IMR-90 (cell line): ENCODE measurements at regions not wholly inside any gene's neighbourhood (a gene's known extent, or its start where the extent isn't known, plus 50 kb on each side); places are given as distances from the start of the nearest gene placed in this dataset.

Source experiments
- ATAC-seq: fragments of 200-7000 bp; cut with Tn5 transposase; 2 replicates; pipeline ENCODE4 v1.9.1; 2020; ENCODE audit warnings: low read depth, mild to moderate bottlenecking, moderate library complexity
- BruUV-seq: library from RNA; stranded (reverse); fragments of 400-500 nt; replicated peaks from 2 replicates; lab custom pipeline; 2021; lab: Mats Ljungman, UMichigan
- CTCF ChIA-PET: fragments of 300-600 bp; formaldehyde crosslinking; extraction: SDS; loops from one replicate; lab custom pipeline; 2021; ENCODE audit warnings: antibody characterized with exemption; lab: Yijun Ruan, JAX
- POLR2A ChIA-PET: fragments of 300-600 bp; sonication (Branson Sonifier 250); formaldehyde crosslinking; loops from one replicate; lab custom pipeline; 2022; ENCODE audit warnings: antibody characterized with exemption; ENCODE audit not compliant: unreplicated experiment; lab: Charles Lee
- DNase-seq: peaks from one replicate; pipeline ENCODE4 v3.0.0; 2013
- H2AFZ ChIP-seq: replicated peaks from 2 replicates; pipeline ENCODE3; 2013; ENCODE audit warnings: low read length, mild to moderate bottlenecking; ENCODE audit not compliant: poor library complexity
- H2AK5ac ChIP-seq: 2 replicates; pipeline ENCODE4 v1.6.1; 2013; ENCODE audit warnings: low read depth, low read length, inconsistent platforms
- H2AK9ac ChIP-seq: replicated peaks from 2 replicates; pipeline ENCODE3; 2013; ENCODE audit warnings: mild to moderate bottlenecking, low read depth, low read length, moderate library complexity; ENCODE audit not compliant: poor library complexity
- H2BK120ac ChIP-seq: 2 replicates; pipeline ENCODE4 v1.6.1; 2013; ENCODE audit warnings: low read depth, low read length, inconsistent platforms
- H2BK15ac ChIP-seq: 3 replicates; pipeline ENCODE4 v1.6.1; 2013; ENCODE audit warnings: low read depth, low read length, inconsistent platforms
- H2BK20ac ChIP-seq: 2 replicates; pipeline ENCODE4 v1.6.1; 2013; ENCODE audit warnings: low read depth, mild to moderate bottlenecking, inconsistent platforms, low read length, moderate library complexity
- H2BK5ac ChIP-seq: 2 replicates; pipeline ENCODE4 v1.6.1; 2013; ENCODE audit warnings: mild to moderate bottlenecking, low read depth, low read length, inconsistent platforms; ENCODE audit not compliant: poor library complexity, severe bottlenecking
- H3K14ac ChIP-seq: replicated peaks from 2 replicates; pipeline ENCODE4 v1.6.1; 2013; ENCODE audit warnings: low read depth, low read length, inconsistent platforms
- H3K18ac ChIP-seq: 2 replicates; pipeline ENCODE4 v1.6.1; 2013; ENCODE audit warnings: low read depth, low read length, control low read depth
- H3K23ac ChIP-seq: 2 replicates; pipeline ENCODE4 v1.6.1; 2013; ENCODE audit warnings: low read depth, low read length, inconsistent platforms
- H3K27ac ChIP-seq: 2 replicates; pipeline ENCODE4 v1.5.1; 2013; ENCODE audit warnings: mild to moderate bottlenecking, control low read depth, low read length; ENCODE audit not compliant: insufficient read depth
- H3K27me3 ChIP-seq: 2 replicates; pipeline ENCODE4 v1.6.1; 2013; ENCODE audit warnings: low read length; ENCODE audit not compliant: control insufficient read depth, insufficient read depth
- H3K36me3 ChIP-seq: 2 replicates; pipeline ENCODE4 v1.6.1; 2013; ENCODE audit warnings: low read length, mixed read lengths; ENCODE audit not compliant: control insufficient read depth, insufficient read depth
- H3K4ac ChIP-seq: 2 replicates; pipeline ENCODE4 v1.6.1; 2013; ENCODE audit warnings: low read depth, low read length, inconsistent platforms
- H3K4me1 ChIP-seq: 2 replicates; pipeline ENCODE4 v1.6.1; 2013; ENCODE audit warnings: low read length, mixed read lengths; ENCODE audit not compliant: control insufficient read depth, insufficient read depth
- H3K4me2 ChIP-seq: 2 replicates; pipeline ENCODE4 v1.6.1; 2013; ENCODE audit warnings: low read depth, mild to moderate bottlenecking, control low read depth, low read length, moderate library complexity
- H3K4me3 ChIP-seq: 2 replicates; pipeline ENCODE4 v1.5.1; 2013; ENCODE audit warnings: low read depth, mild to moderate bottlenecking, control low read depth, low read length, moderate library complexity; ENCODE audit not compliant: insufficient read depth
- H3K56ac ChIP-seq: 2 replicates; pipeline ENCODE4 v1.6.1; 2013; ENCODE audit warnings: low read length, inconsistent platforms; ENCODE audit not compliant: insufficient read depth; ENCODE audit errors: extremely low read depth
- H3K79me1 ChIP-seq, 2 experiments: 2 replicates each; pipeline ENCODE4 v1.6.1; 2013; ENCODE audit warnings: low read length in 2 of 2, inconsistent platforms in 1 of 2, low read depth in 1 of 2
- H3K9ac ChIP-seq: 2 replicates; pipeline ENCODE4 v1.6.1; 2013; ENCODE audit warnings: low read depth, low read length, control low read depth
- H3K9me1 ChIP-seq: 2 replicates; pipeline ENCODE4 v1.6.1; 2013; ENCODE audit warnings: low read length, inconsistent platforms; ENCODE audit not compliant: insufficient read depth
- H3K9me3 ChIP-seq: 2 replicates; pipeline ENCODE4 v1.6.1; 2013; ENCODE audit warnings: low read length; ENCODE audit not compliant: control insufficient read depth, insufficient read depth
- H4K20me1 ChIP-seq: 2 replicates; pipeline ENCODE4 v1.6.1; 2013; ENCODE audit warnings: low read length, inconsistent platforms; ENCODE audit not compliant: insufficient read depth
- H4K5ac ChIP-seq: 2 replicates; pipeline ENCODE4 v1.6.1; 2013; ENCODE audit warnings: mild to moderate bottlenecking, low read depth, low read length, control low read depth
- H4K8ac ChIP-seq, 2 experiments: 2 replicates each; pipeline ENCODE4 v1.6.1; 2013; ENCODE audit warnings: low read depth in 2 of 2, low read length in 2 of 2, control low read depth in 1 of 2, inconsistent platforms in 1 of 2
- H4K91ac ChIP-seq: 2 replicates; pipeline ENCODE4 v1.6.1; 2013; ENCODE audit warnings: low read depth, low read length, inconsistent platforms; ENCODE audit not compliant: insufficient read depth
- BHLHE40 ChIP-seq: fragments of 150-350 bp; IDR thresholded peaks from 2 replicates; pipeline ENCODE4 v1.6.1; 2016; ENCODE audit warnings: mild to moderate bottlenecking, low read depth, low read length
- CHD1 ChIP-seq: IDR thresholded peaks from 2 replicates; pipeline ENCODE4 v1.6.1; 2012; ENCODE audit warnings: low read depth, low read length, improper control_type of control experiment
- FOS ChIP-seq: fragments of 150-350 bp; IDR thresholded peaks from 2 replicates; pipeline ENCODE4 v1.6.1; 2016; ENCODE audit warnings: low read depth, low read length
- MAFK ChIP-seq: IDR thresholded peaks from 2 replicates; pipeline ENCODE4 v1.6.1; 2012; ENCODE audit warnings: low read depth, low read length, improper control_type of control experiment
- MAZ ChIP-seq: IDR thresholded peaks from 2 replicates; pipeline ENCODE4 v1.6.1; 2012; ENCODE audit warnings: low read depth, mild to moderate bottlenecking, low read length, improper control_type of control experiment, moderate library complexity, borderline replicate concordance
- MXI1 ChIP-seq: IDR thresholded peaks from 2 replicates; pipeline ENCODE4 v1.6.1; 2012; ENCODE audit warnings: low read depth, mild to moderate bottlenecking, low read length, moderate library complexity, borderline replicate concordance
- NFE2L2 ChIP-seq: fragments of 150-350 bp; IDR thresholded peaks from 2 replicates; pipeline ENCODE4 v1.6.1; 2016; ENCODE audit warnings: low read depth, mild to moderate bottlenecking, low read length
- POLR2A ChIP-seq: IDR thresholded peaks from 2 replicates; pipeline ENCODE4 v1.6.1; 2012; ENCODE audit warnings: mild to moderate bottlenecking, low read depth, low read length
- RAD21 ChIP-seq: IDR thresholded peaks from 2 replicates; pipeline ENCODE4 v1.6.1; 2012; ENCODE audit warnings: low read length, improper control_type of control experiment
- RCOR1 ChIP-seq: IDR thresholded peaks from 2 replicates; pipeline ENCODE4 v1.6.1; 2012; ENCODE audit warnings: mild to moderate bottlenecking, low read length, improper control_type of control experiment; ENCODE audit not compliant: insufficient replicate concordance
- RFX5 ChIP-seq: IDR thresholded peaks from 2 replicates; pipeline ENCODE4 v1.8.0; 2012; ENCODE audit warnings: low read depth, mild to moderate bottlenecking, low read length, moderate library complexity
- WGBS, 2 experiments: methylation state at CpG; one replicate each; pipeline versions ENCODE4 v1.1.5 to v1.1.7; 2013; ENCODE audit warnings: missing lambda C conversion rate in 2 of 2; ENCODE audit not compliant: insufficient read length in 1 of 2; ENCODE audit errors: extremely low coverage in 2 of 2; 5-methylcytosine and 5-hydroxymethylcytosine counted together
- dilution Hi-C: fragments of 300-500 bp; cut with HindIII; formaldehyde crosslinking; loops from one replicate; pipeline ENCODE4 v1.14.3; 2018; ENCODE audit warnings: low sequenced_read_pairs; ENCODE audit not compliant: unreplicated experiment
- in situ Hi-C: fragments of 300-500 bp; cut with MboI; formaldehyde crosslinking; loops from 3 replicates; pipeline ENCODE4 v1.14.3; 2019; ENCODE audit warnings: low sequenced_read_pairs, inconsistent platforms, mixed read lengths
- intact Hi-C: fragments of 100-400 bp; cut with micrococcal nuclease; formaldehyde crosslinking; loops from 2 replicates; pipeline ENCODE4 v1.10.0; 2022
- TF ChIP-seq, protein P1 (sequence below): conservative IDR thresholded peaks from 2 replicates; pipeline ENCODE4 v1.5.1; 2012; ENCODE audit warnings: mild to moderate bottlenecking, low read depth, low read length, improper control_type of control experiment
- TF ChIP-seq, protein P2 (sequence below): fragments of 150-350 bp; IDR thresholded peaks from 2 replicates; pipeline ENCODE4 v1.6.1; 2017; ENCODE audit warnings: mild to moderate bottlenecking, antibody characterized with exemption, low read length, low read depth
- TF ChIP-seq, protein P3 (sequence below): fragments of 150-350 bp; IDR thresholded peaks from 2 replicates; pipeline ENCODE4 v1.6.1; 2016; ENCODE audit warnings: low read depth, mild to moderate bottlenecking, low read length, moderate library complexity, borderline replicate concordance

DNA sequence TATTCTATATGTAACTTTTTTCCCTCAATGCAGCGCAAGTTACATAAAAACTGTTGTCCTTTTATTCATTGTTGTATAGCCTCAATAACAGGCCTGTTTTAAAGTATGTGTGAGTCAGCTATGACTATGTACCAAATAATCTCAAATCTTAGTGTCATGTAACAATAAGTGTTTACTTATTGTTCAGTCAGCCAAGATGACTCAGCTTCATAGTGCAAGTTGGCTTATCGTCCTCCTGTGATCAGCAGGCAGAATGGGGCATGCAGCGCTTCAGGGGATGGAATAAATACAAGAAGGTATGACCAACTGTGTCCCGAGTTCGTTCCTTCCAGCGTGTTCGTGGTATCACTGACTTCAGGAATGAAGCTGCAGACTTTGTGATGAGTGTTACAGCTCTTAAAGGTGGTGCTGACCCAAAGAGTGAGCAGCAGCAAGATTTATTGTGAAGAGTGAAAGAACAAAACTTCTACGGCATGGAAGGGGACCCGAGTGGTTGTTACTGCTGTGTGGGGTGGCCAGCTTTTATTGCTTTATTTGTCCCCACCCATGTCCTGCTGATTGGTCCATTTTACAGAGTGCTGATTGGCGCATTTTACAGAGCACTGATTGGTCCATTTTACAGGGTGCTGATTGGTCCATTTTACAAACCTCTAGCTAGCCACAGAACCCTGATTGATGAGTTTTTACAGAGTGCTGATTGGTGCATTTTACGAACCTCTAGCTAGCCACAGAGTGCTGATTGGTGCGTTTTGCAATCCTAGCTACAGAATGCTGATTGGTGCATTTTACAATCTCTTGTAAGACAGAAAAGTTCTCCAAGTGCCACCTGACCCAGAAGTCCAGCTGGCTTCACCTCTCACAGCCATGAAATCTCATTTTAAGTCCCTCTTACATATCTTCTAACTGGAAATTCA lies 1016.0 kb downstream of the MCTP2 start:
- ATAC-seq (peak; percentile 96), DNase-seq (peak; percentile 98)
- peak overlapping the region; percentile 48 for H2BK120ac ChIP-seq
- no peaks in the 10 kb centered on the region for H3K27me3 ChIP-seq
- intact Hi-C loops (no loop called here), in situ Hi-C loops (no loop called here), dilution Hi-C loops (no loop called here)
- peak overlapping the region; percentile 41 for H3K4me2 ChIP-seq
- POLR2A ChIA-PET, result no interaction called here
- H4K91ac ChIP-seq, result peak overlapping the region; percentile 9; the same call in 1 of the 2 replicates
- peak overlapping the region in 1 of 2 experiments; percentile 53; a peak in 2 of 4 replicates for H4K8ac ChIP-seq
- no peaks in the 10 kb centered on the region for H3K79me1 ChIP-seq
- no peak overlapping the region for H2AK9ac ChIP-seq
- no TSS peak for BruUV-seq
- 0 out of 2 replicates have a peak overlapping the region, but pooled peaks have one; percentile 10 for H2AK5ac ChIP-seq
- H3K4ac ChIP-seq, result peak overlapping the region; percentile 27
- H3K36me3 ChIP-seq, result no peaks in the 10 kb centered on the region
- H3K4me3 ChIP-seq, result no peak overlapping the region
- CTCF ChIA-PET, result no interaction called here
- no peaks in the 10 kb centered on the region for H3K9me3 ChIP-seq
- no peak overlapping the region for H3K14ac ChIP-seq
- 0 out of 2 replicates have a peak overlapping the region, but pooled peaks have one; percentile 4 for H4K5ac ChIP-seq
- peak overlapping the region; percentile 51 for H2BK5ac ChIP-seq
- peak overlapping the region; percentile 72 for H2AFZ ChIP-seq
- no peak overlapping the region for H3K9ac ChIP-seq
- H3K4me1 ChIP-seq, result 0 out of 2 replicates have a peak, but pooled peaks cover 2% of the 10 kb centered on the region
- no peak overlapping the region for H3K56ac ChIP-seq
- H3K9me1 ChIP-seq, result no peaks in the 10 kb centered on the region; the same call in 1 of the 2 replicates
- H3K27ac ChIP-seq, result peak overlapping the region; percentile 60
- H4K20me1 ChIP-seq, result no peaks in the 10 kb centered on the region
- H3K23ac ChIP-seq, result no peak overlapping the region
- 0 out of 2 replicates have a peak overlapping the region, but pooled peaks have one; percentile 8 for H3K18ac ChIP-seq
- 25% methylated on average over 4 of the region's 12 CpGs; no CpG with 5 or more reads in 1 of the 2 experiments for WGBS, 2 experiments
- H2BK15ac ChIP-seq, result no peak overlapping the region; the same call in 2 of the 3 replicates
- peak overlapping the region; percentile 0; the same call in 1 of the 2 replicates for H2BK20ac ChIP-seq
- TF ChIP-seq, protein P1, sequence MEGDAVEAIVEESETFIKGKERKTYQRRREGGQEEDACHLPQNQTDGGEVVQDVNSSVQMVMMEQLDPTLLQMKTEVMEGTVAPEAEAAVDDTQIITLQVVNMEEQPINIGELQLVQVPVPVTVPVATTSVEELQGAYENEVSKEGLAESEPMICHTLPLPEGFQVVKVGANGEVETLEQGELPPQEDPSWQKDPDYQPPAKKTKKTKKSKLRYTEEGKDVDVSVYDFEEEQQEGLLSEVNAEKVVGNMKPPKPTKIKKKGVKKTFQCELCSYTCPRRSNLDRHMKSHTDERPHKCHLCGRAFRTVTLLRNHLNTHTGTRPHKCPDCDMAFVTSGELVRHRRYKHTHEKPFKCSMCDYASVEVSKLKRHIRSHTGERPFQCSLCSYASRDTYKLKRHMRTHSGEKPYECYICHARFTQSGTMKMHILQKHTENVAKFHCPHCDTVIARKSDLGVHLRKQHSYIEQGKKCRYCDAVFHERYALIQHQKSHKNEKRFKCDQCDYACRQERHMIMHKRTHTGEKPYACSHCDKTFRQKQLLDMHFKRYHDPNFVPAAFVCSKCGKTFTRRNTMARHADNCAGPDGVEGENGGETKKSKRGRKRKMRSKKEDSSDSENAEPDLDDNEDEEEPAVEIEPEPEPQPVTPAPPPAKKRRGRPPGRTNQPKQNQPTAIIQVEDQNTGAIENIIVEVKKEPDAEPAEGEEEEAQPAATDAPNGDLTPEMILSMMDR, result no peak
- TF ChIP-seq NFE2L2 (peak; percentile 83), MAFK (peak; percentile 68), RFX5 (no peak), BHLHE40 (peak; percentile 65), FOS (peak; percentile 98), RCOR1 (peak; percentile 79), CHD1 (no peak), MAZ (no peak), POLR2A (no peak), MXI1 (no peak), RAD21 (no peak)
- TF ChIP-seq, protein P2, sequence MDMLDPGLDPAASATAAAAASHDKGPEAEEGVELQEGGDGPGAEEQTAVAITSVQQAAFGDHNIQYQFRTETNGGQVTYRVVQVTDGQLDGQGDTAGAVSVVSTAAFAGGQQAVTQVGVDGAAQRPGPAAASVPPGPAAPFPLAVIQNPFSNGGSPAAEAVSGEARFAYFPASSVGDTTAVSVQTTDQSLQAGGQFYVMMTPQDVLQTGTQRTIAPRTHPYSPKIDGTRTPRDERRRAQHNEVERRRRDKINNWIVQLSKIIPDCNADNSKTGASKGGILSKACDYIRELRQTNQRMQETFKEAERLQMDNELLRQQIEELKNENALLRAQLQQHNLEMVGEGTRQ, result no peak
- TF ChIP-seq, protein P3, sequence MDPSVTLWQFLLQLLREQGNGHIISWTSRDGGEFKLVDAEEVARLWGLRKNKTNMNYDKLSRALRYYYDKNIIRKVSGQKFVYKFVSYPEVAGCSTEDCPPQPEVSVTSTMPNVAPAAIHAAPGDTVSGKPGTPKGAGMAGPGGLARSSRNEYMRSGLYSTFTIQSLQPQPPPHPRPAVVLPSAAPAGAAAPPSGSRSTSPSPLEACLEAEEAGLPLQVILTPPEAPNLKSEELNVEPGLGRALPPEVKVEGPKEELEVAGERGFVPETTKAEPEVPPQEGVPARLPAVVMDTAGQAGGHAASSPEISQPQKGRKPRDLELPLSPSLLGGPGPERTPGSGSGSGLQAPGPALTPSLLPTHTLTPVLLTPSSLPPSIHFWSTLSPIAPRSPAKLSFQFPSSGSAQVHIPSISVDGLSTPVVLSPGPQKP, result no peak
